Lung (tissue), 11 donors: ENCODE measurements at regions not wholly inside any gene's neighbourhood (a gene's known extent, or its start where the extent isn't known, plus 50 kb on each side); places are given as distances from the start of the nearest gene placed in this dataset.

ENCODE experiments used
- ATAC-seq: fragments of 200-7000 bp; cut with Tn5 transposase; one replicate; pipeline ENCODE4 v1.9.1; 2020; ENCODE audit warnings: moderate number of reproducible peaks; ENCODE audit not compliant: insufficient read depth, low FRiP score
- DNase-seq, 3 donors: peaks; one replicate each; pipeline ENCODE4 v3.0.0-alpha.2; 2013 to 2017
- H3K27ac ChIP-seq, 2 donors: one replicate each; pipeline ENCODE4 v1.5.1; 2013; ENCODE audit warnings: mild to moderate bottlenecking in 2 of 2, moderate library complexity in 2 of 2, control low read depth in 1 of 2, inconsistent platforms in 1 of 2, low read depth in 1 of 2, low read length in 1 of 2
- H3K27me3 ChIP-seq, 3 donors: one replicate each; pipeline ENCODE4 v1.5.1; 2013; ENCODE audit warnings: low read length in 2 of 3; ENCODE audit not compliant: control insufficient read depth in 3 of 3, insufficient read depth in 3 of 3
- H3K36me3 ChIP-seq, 4 donors: one replicate each; pipeline ENCODE4 v1.5.1; 2013; ENCODE audit warnings: low read length in 4 of 4, mild to moderate bottlenecking in 1 of 4, moderate library complexity in 1 of 4; ENCODE audit not compliant: control insufficient read depth in 4 of 4, insufficient read depth in 4 of 4
- H3K4me1 ChIP-seq, 5 donors: one replicate each; pipeline ENCODE4 v1.5.1; 2013; ENCODE audit warnings: low read length in 5 of 5, mild to moderate bottlenecking in 2 of 5, moderate library complexity in 1 of 5; ENCODE audit not compliant: control insufficient read depth in 5 of 5, insufficient read depth in 5 of 5
- H3K4me3 ChIP-seq: one replicate; pipeline ENCODE4 v1.5.1; 2013; ENCODE audit warnings: mild to moderate bottlenecking, control low read depth, moderate library complexity
- H3K9ac ChIP-seq, 2 donors: one replicate each; pipeline ENCODE4 v1.5.1; 2013; ENCODE audit warnings: low read length in 2 of 2, control low read depth in 1 of 2; ENCODE audit not compliant: insufficient read depth in 1 of 2
- H3K9me3 ChIP-seq, 4 donors: one replicate each; pipeline ENCODE4 v1.5.1; 2013; ENCODE audit warnings: low read length in 3 of 4, mild to moderate bottlenecking in 1 of 4, moderate library complexity in 1 of 4; ENCODE audit not compliant: control insufficient read depth in 4 of 4, insufficient read depth in 3 of 4
- WGBS, 2 donors: extraction: QIAGEN DNeasy Blood & Tissue Kit; methylation state at CpG; one replicate each; pipeline ENCODE4 v1.1.7; 2013; 5-methylcytosine and 5-hydroxymethylcytosine counted together
- TF ChIP-seq, protein P1 (sequence below): IDR thresholded peaks from 2 replicates; pipeline ENCODE4 v1.5.1; 2012; ENCODE audit warnings: mild to moderate bottlenecking; ENCODE audit errors: control extremely low read depth, extremely low read depth
- donor health status: control.
- donor health status: control.
- donor health status: Bipolar disorder and iron deficiency.
- donor health status: healthy.
- donor health status: DM: yes; HTN: yes; CAD: no.

DNA sequence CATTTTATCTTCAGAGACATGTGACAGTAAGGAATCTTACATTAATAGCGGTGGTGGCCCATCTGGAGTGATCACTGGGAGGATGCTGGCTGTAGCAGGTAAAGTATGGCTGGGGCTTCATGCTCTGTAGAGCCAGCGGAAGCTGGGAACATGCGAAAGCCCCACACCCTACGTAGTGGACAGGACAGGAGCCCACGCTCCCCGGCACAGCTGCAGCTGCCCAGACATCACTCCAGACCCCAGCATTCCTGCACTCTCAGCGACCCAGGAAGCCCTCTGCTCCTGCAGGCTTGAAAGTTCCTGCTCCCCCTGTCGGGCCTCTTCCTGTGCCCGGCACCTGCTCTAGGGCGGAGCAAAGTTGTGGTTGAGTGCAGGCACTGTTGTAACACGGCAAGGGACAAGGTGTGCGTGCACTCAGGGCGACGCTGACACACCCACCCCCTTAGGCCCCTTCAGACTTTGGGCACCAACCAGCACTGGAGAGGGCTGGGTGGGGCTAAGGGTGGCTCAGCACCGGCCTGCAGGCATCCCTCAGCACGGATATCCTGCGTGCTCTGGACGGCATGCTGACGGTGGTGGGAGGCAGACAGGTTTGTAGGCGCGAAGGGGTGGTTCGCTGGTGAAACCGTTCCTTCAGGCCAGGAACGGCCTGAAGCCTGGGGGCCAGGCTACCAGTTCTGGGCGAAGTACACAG is 568.3 kb downstream of the FSCB start:
- Histone ChIP-seq H3K9ac (no peak overlapping the region), H3K4me3 (no peak overlapping the region), H3K36me3 (no peaks in the 10 kb centered on the region), H3K9me3 (peaks cover 0 to 7% (median 2%) of the 10 kb centered on the region in 4 donors), H3K27ac (no peak overlapping the region), H3K27me3 (no peaks in the 10 kb centered on the region), H3K4me1 (no peaks in the 10 kb centered on the region)
- DNase-seq, result no peak
- ATAC-seq, result no peak
- TF ChIP-seq, protein P1, sequence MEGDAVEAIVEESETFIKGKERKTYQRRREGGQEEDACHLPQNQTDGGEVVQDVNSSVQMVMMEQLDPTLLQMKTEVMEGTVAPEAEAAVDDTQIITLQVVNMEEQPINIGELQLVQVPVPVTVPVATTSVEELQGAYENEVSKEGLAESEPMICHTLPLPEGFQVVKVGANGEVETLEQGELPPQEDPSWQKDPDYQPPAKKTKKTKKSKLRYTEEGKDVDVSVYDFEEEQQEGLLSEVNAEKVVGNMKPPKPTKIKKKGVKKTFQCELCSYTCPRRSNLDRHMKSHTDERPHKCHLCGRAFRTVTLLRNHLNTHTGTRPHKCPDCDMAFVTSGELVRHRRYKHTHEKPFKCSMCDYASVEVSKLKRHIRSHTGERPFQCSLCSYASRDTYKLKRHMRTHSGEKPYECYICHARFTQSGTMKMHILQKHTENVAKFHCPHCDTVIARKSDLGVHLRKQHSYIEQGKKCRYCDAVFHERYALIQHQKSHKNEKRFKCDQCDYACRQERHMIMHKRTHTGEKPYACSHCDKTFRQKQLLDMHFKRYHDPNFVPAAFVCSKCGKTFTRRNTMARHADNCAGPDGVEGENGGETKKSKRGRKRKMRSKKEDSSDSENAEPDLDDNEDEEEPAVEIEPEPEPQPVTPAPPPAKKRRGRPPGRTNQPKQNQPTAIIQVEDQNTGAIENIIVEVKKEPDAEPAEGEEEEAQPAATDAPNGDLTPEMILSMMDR, result no peak
- 81 to 89% methylated on average over 25 of the region's 25 CpGs for WGBS, 2 donors

DNA sequence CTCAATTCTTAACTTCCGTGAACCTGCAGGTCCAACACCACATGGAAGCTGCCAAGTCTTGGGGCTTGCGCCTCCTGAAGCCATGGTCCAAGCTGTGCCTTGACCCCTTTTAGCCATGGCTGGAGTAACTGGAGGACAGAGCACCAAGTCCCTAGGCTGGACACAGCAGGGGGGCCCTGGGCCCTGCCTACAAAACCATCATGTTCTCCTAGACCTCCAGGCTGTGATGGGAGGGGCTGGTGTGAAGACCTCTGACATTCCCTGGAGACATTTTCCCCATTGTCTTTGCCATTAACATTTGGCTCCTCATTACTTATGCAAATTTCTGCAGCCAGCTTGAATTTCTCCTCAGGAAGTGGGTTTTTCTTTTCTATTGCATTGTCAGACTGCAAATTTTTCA is 570.1 kb downstream of the FSCB start:
- 94% methylated on average over 2 of the region's 2 CpGs for WGBS, 2 donors
- ATAC-seq, result no peak
- no peak for DNase-seq
- peaks cover 0 to 7% (median 2%) of the 10 kb centered on the region in 4 donors for H3K9me3 ChIP-seq
- no peaks in the 10 kb centered on the region for H3K36me3 ChIP-seq
- H3K4me1 ChIP-seq, result no peaks in the 10 kb centered on the region
- H3K27me3 ChIP-seq, result no peaks in the 10 kb centered on the region
- TF ChIP-seq, protein P1, result no peak
- H3K27ac ChIP-seq, result no peak overlapping the region
- H3K9ac ChIP-seq, result no peak overlapping the region
- no peak overlapping the region for H3K4me3 ChIP-seq

DNA sequence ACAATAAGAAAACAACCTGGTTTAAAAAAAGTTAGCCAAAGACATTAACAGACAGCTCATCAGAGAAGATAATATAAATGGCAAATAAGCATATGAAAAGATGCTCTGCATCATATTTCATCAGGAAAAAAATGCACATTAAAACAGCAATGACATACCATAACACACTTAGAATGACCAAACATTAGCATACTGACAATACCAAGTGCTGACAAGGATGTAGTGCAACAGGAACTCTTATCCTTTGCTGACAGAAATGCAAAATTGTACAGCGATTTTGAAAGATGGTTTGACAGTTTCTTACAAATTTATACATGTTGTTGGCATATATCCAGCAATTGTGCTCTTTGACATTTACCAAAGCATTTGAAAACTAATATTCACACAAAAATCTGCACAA is 573.0 kb downstream of the FSCB start:
- Histone ChIP-seq H3K9ac (no peak overlapping the region), H3K4me1 (no peaks in the 10 kb centered on the region), H3K27ac (no peak overlapping the region), H3K4me3 (no peak overlapping the region), H3K9me3 (peaks cover 0 to 5% (median 2%) of the 10 kb centered on the region in 4 donors), H3K27me3 (no peaks in the 10 kb centered on the region), H3K36me3 (no peaks in the 10 kb centered on the region)
- no peak for ATAC-seq
- 71 to 82% methylated on average over 1 of the region's 1 CpG for WGBS, 2 donors
- TF ChIP-seq, protein P1, result no peak
- DNase-seq, result no peak
